NCI-H82 treated with DMSO at 0.1 percent for 48 hours (cell line): ENCODE measurements at regions not wholly inside any gene's neighbourhood (a gene's known extent, or its start where the extent isn't known, plus 50 kb on each side); places are given as distances from the start of the nearest gene placed in this dataset.

Source experiments
- DNase-seq: peaks from one replicate; lab custom pipeline; 2025; ENCODE audit not compliant: unreplicated experiment; lab: John Stamatoyannopoulos, UW

DNA sequence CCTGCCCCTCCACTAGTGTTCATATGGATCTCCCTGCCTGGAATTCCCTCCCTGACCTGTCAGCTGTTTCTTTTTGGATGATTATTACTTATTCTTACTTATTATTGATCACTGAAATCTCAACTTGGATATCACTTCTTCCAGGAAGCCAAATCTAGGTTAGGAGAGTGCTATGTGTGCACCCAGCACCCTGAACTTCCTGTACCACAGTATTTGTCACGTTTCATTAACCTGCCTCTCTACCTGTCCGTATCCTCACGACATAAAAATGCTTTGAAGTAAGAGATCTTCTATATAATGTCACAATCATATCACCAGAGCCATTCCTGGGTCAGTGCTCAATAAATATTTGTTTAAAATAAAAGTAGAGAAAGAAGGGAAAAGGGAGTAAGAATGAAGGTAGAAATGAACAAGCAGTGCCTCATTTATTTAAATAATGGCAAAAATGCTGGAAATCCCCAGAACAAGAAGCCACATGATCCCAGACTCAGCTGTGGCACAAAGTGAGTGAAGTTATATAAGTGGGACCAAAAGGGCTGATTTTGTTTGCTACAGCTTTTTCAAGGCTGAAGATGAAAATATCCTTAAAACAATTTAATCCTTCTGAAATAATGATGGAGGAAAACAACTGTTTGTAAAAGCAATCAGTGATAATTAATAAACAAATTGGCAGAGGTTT is 88.0 kb upstream of the MANEA start:
- no peak for DNase-seq

- DNase-seq = no peak
Measured at GRCh38 chr6:95496769-95497426, 80.4 kb upstream of the MANEA start.

DNA sequence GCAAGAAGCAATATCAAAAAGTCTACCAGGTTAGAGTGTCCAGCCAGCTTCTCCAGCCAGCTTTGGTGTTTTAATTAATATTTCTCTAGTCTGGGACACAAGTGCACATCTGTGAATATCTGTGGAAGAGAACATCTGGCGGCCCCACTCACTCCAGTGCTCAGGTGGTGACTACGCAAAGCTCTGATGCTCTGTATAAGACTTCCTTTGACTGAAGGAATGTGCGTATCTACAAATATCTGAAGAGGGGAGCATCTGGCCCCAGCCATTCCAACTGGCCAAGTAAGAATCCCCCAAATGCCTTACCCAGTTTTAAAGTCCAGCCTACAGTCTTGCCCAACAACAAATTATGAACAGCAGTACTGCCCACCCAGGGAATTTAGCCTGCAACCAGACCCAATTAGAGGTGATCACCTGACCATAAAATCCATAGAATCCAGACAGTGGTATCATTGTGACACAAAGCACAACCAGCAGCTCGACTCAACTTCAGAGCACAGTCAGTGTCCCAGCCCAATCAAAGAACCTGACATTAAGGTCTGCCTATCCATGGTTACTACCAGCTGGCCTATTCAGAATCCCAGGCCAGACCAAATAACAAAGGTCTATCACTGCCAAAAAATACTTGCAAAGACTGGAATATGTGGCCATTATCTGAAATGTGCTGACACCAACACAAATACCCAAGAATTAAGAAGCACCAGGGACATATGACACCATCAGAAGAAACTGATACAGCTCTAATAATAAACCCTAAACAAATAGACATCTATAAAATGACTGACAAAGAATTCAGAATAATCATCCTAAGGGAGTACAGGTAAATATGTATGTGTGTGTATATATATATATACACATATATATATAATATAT is 76.1 kb upstream of the MANEA start:
- DNase-seq = no peak

DNA sequence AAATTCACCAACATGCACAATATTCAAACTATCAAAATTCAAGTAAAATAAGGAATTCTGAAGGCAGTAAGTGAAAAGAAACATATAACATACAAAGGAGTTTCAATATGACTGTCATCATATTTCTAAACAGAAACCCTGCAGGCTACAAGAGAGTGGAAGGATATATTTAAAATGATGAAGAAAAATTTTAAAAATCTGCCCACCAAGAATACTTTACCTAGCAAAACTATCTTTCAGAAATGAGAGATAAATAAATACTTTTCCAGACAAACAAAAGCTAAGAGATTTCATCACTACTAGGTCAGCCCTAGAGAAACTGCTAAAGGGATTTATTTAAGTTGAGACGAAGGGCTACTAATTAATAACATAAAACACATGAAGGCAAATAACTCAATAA is 73.8 kb upstream of the MANEA start:
- DNase-seq = no peak

- no peak for DNase-seq
Measured at GRCh38 chr6:95511404-95511803, 65.9 kb upstream of the MANEA start.

DNA sequence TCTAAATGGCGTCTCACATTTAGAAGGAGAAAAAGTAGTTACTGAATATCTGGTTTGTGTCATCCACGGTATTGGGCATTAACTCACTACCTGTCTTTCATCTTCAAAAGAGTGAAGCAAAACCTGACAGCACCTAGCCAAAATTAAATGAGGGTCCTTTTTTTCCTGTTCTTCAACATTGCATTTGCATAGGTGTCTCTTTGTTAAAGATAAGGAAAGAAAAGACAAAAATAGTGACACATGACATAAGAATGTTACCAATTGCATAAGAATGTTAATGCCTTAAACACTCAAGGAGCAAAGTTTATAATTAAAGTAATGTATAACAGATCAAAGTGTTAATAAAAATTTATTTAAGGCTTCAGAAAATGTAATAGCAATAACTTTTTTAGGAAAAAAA is 61.4 kb upstream of the MANEA start:
- no peak for DNase-seq

- no peak for DNase-seq
Measured at GRCh38 chr6:95517004-95517403, 60.3 kb upstream of the MANEA start.

DNA sequence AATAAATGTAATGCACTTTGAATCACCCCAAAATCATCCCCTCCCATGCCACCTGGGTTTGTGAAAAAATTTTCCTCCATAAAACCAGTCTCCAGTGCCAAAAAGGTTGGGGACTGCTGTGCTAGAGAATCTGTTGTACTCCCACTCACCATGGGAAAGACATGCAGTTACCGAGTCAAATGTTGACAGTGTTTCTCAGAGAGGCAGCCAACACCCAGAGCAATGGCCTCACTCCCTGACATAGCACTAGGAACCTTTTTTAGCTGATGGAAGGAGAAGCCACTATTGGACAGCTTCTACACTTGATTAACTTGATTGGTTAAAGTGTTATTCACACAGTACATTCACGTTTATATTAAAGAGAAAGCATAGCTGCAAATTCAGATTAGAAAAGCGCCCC is 59.8 kb upstream of the MANEA start:
- DNase-seq = no peak

GRCh38 chr6:95518630-95519227 is 58.6 kb upstream of the MANEA start:
- no peak for DNase-seq

DNA sequence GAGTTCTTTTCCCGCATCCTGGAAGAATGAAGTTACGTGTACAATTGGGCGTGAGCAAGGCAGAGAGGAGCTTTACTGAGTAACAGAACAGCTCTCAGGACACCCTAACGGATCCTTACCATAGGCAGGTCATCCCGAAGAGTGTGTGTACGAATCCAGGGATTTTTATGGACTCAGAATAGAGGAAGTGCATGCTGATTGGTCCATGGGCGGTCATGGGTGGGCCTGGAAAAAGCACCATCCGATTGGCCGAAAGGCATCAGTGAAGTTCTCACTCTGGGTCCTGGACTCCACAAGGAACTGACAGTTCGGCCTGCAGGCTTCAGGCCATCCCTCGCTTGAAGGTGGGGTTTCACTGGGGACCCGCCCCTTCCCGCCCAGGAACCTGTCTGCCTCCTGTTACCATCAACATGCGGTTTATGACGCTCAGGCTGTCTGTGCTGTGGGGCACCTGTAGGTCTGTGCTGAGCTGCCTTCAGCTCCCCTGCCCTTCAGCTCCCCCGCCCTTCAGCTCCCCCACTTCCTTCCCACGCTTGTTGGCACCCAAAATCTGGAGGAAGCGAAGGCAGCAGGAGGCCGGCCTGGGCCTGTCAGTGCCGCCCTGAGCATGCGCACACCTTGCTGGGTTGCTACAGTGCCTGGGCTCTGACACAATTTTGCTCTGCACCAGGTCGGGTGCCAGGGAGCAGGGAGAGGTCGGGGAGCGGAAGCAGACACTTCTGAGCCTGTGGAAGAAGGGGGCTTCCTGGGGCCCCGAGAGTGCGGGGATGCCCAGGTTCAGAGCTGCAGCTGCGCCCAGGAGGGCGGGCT is 57.9 kb upstream of the MANEA start:
- no peak for DNase-seq

DNA sequence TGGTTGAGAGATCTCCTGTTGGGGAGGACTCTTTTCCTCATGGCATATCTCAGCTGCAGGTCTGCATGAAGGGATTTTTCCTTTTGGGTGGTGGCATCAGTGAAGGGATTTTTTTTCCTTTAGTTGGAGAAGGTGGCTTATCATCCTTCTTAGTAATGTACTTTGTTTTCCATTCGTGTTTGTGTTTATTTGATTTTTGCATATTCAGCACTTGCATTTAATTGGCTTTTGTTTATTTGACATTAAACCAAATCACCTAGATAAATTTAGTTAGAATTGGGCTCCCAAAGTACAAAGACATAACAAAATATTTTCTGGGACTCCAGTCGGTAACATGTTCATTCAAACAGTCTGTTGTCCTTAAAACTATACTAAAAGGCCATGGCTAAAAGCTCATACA is 56.2 kb upstream of the MANEA start:
- DNase-seq = no peak
